ENCODE measurements at regions not wholly inside any gene's neighbourhood (a gene's known extent, or its start where the extent isn't known, plus 50 kb on each side); places are given as distances from the start of the nearest gene placed in this dataset.

- no peak for TF ChIP-seq CTCF (IDR thresholded peaks at IDR 0.05; ENCODE audit: low read depth, low read length)
- no peak for TF ChIP-seq MYC (IDR thresholded peaks at IDR 0.05; ENCODE audit: low read depth, low read length)
- no peak for TF ChIP-seq POLR2A (IDR thresholded peaks at IDR 0.05; ENCODE audit: extremely low read depth, insufficient read length)
Measured at GRCh38 chr2:16397681-16398475, 267.8 kb downstream of the CYRIA start.

Data from NB4 (cell line).